ENCODE measurements at regions not wholly inside any gene's neighbourhood (a gene's known extent, or its start where the extent isn't known, plus 50 kb on each side); places are given as distances from the start of the nearest gene placed in this dataset.
"Not testable (repeated sequence)": the region's sequence is repeated elsewhere in the genome, so short reads cannot be mapped to it uniquely, and the experiment has no call there.

GRCh38 chr17:56688151-56688550, 94.7 kb downstream of the NOG start:
- FAIRE-seq (no peak), DNase-seq (ENCODE audit: low spot score in 2 of 2) (no peak)

- FAIRE-seq (no peak), DNase-seq (ENCODE audit: low spot score in 2 of 2) (no peak)
Observed at GRCh38 chr17:56690441-56691291, 97.2 kb downstream of the NOG start.

- FAIRE-seq = no peak
- no peak for DNase-seq (ENCODE audit: low spot score in 2 of 2)
Observed at GRCh38 chr17:56694825-56695224, 101.3 kb downstream of the NOG start.

- DNase-seq (ENCODE audit: low spot score in 2 of 2) (no peak), FAIRE-seq (no peak)
Observed at GRCh38 chr17:56697190-56697589, 103.7 kb downstream of the NOG start.

GRCh38 chr17:56699186-56699894, 105.8 kb downstream of the NOG start:
- peak in 1 of 2 donors; percentile 12 for DNase-seq (ENCODE audit: low spot score in 2 of 2)
- FAIRE-seq = no peak

- FAIRE-seq (no peak), DNase-seq (ENCODE audit: low spot score in 2 of 2) (no peak)
Observed at GRCh38 chr17:56700919-56701420, 107.5 kb downstream of the NOG start.

- FAIRE-seq = no peak
- no peak for DNase-seq (ENCODE audit: low spot score in 2 of 2)
Observed at GRCh38 chr17:56707312-56708219, 114.1 kb downstream of the NOG start.

GRCh38 chr17:56708220-56708558, 114.7 kb downstream of the NOG start:
- no peak for FAIRE-seq
- no peak for DNase-seq (ENCODE audit: low spot score in 2 of 2)

GRCh38 chr17:56708670-56709410, 115.3 kb downstream of the NOG start:
- FAIRE-seq (no peak), DNase-seq (ENCODE audit: low spot score in 2 of 2) (no peak)

GRCh38 chr17:56710986-56711385, 117.5 kb downstream of the NOG start:
- DNase-seq (ENCODE audit: low spot score in 2 of 2) (no peak), FAIRE-seq (no peak)

- DNase-seq (ENCODE audit: low spot score in 2 of 2) = peak; percentile 38 to 68
- peak; percentile 8 for FAIRE-seq
Observed at GRCh38 chr17:56715613-56716357, 117.9 kb downstream of the C17orf67 start.

GRCh38 chr17:56717471-56717870, 116.2 kb downstream of the C17orf67 start:
- DNase-seq (ENCODE audit: low spot score in 2 of 2) = no peak

GRCh38 chr17:56718515-56718914, 115.2 kb downstream of the C17orf67 start:
- FAIRE-seq (no peak), DNase-seq (ENCODE audit: low spot score in 2 of 2) (no peak)

More at GRCh38 chr17:56717471-56717870, 116.2 kb downstream of the C17orf67 start:
- FAIRE-seq = no peak

- FAIRE-seq = no peak
- DNase-seq (ENCODE audit: low spot score in 2 of 2) = no peak
Observed at GRCh38 chr17:56723421-56723820, 110.3 kb downstream of the C17orf67 start.

GRCh38 chr17:56724664-56725063, 109.1 kb downstream of the C17orf67 start:
- FAIRE-seq (no peak), DNase-seq (ENCODE audit: low spot score in 2 of 2) (no peak)

GRCh38 chr17:56725144-56725543, 108.6 kb downstream of the C17orf67 start:
- FAIRE-seq = no peak
- no peak for DNase-seq (ENCODE audit: low spot score in 2 of 2)

GRCh38 chr17:56727876-56728617, 105.7 kb downstream of the C17orf67 start:
- DNase-seq (ENCODE audit: low spot score in 2 of 2) = no peak
- no peak for FAIRE-seq

GRCh38 chr17:56731096-56731495, 102.6 kb downstream of the C17orf67 start:
- DNase-seq (ENCODE audit: low spot score in 2 of 2); FAIRE-seq: not testable (repeated sequence)
